ENCODE measurements at regions not wholly inside any gene's neighbourhood (a gene's known extent, or its start where the extent isn't known, plus 50 kb on each side); places are given as distances from the start of the nearest gene placed in this dataset.
"Not testable (repeated sequence)": the region's sequence is repeated elsewhere in the genome, so short reads cannot be mapped to it uniquely, and the experiment has no call there.

GRCh38 chrX:39688576-39689375, 409.0 kb downstream of the BCOR start:
- no peak for DNase-seq

GRCh38 chrX:39689376-39690104, 408.2 kb downstream of the BCOR start:
- no peak for DNase-seq

GRCh38 chrX:39690541-39691415, 407.0 kb downstream of the BCOR start:
- no peak for DNase-seq

GRCh38 chrX:39691724-39692123, 406.0 kb downstream of the BCOR start:
- DNase-seq = no peak

- DNase-seq = no peak
Measured at GRCh38 chrX:39692796-39693195, 405.0 kb downstream of the BCOR start.

GRCh38 chrX:39693298-39693697, 404.5 kb downstream of the BCOR start:
- DNase-seq = no peak

- not testable (repeated sequence) for DNase-seq
Measured at GRCh38 chrX:39702636-39703035, 395.1 kb downstream of the BCOR start.

GRCh38 chrX:39703307-39703706, 394.5 kb downstream of the BCOR start:
- no peak for DNase-seq

- DNase-seq = no peak
Measured at GRCh38 chrX:39704590-39704989, 393.2 kb downstream of the BCOR start.

- DNase-seq = no peak
Measured at GRCh38 chrX:39705290-39705689, 392.5 kb downstream of the BCOR start.

- DNase-seq = no peak
Measured at GRCh38 chrX:39709364-39709763, 388.4 kb downstream of the BCOR start.

- no peak for DNase-seq
Measured at GRCh38 chrX:39709812-39710211, 387.9 kb downstream of the BCOR start.

- no peak for DNase-seq
Measured at GRCh38 chrX:39710776-39711175, 387.0 kb downstream of the BCOR start.

GRCh38 chrX:39714471-39714870, 383.3 kb downstream of the BCOR start:
- DNase-seq = no peak

GRCh38 chrX:39716401-39716800, 381.4 kb downstream of the BCOR start:
- no peak for DNase-seq

GRCh38 chrX:39716802-39717540, 380.8 kb downstream of the BCOR start:
- no peak for DNase-seq

- no peak for DNase-seq
Measured at GRCh38 chrX:39718981-39719380, 378.8 kb downstream of the BCOR start.

GRCh38 chrX:39720945-39721344, 376.8 kb downstream of the BCOR start:
- no peak for DNase-seq

- no peak for DNase-seq
Measured at GRCh38 chrX:39721566-39722279, 376.0 kb downstream of the BCOR start.

GRCh38 chrX:39724544-39724943, 373.2 kb downstream of the BCOR start:
- DNase-seq = no peak

GRCh38 chrX:39725114-39725513, 372.6 kb downstream of the BCOR start:
- no peak for DNase-seq
